ENCODE measurements at regions not wholly inside any gene's neighbourhood (a gene's known extent, or its start where the extent isn't known, plus 50 kb on each side); places are given as distances from the start of the nearest gene placed in this dataset.

DNA sequence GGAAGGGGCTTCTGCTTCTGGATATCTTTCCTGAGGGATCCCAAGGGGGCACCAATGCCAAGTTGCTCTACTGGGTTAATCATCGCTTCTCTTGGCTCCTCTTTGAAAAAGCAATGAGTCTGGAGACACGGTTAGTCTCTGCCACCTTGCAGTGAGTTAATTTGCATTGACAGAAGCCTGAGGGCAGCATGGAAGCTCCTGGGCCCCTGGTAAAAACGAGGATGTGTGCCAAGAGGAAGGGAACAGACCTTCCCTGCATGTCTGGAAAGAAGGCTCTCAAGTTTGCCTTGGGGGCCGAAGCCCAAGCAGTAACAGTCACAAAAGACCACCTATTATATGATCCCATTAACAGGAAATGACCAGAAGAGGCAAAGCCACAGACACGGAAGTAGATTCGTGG lies 86.7 kb downstream of the IRX5 start:
- no peak overlapping the region for H2AFZ ChIP-seq (ENCODE audit: insufficient read depth, low read length, poor library complexity)
- H3K23ac ChIP-seq (ENCODE audit: low read length), result no peak overlapping the region
- no peak overlapping the region for H4K91ac ChIP-seq (ENCODE audit: low read depth, low read length)
- no peak overlapping the region for H4K8ac ChIP-seq (ENCODE audit: low read depth, low read length)
- H3K18ac ChIP-seq (ENCODE audit: low read length), result no peak overlapping the region
- no peak overlapping the region for H2AK5ac ChIP-seq (ENCODE audit: low read length)
- WGBS (ENCODE audit: extremely low coverage, insufficient coverage, insufficient read length), result no CpG with 5 or more reads among the region's 6 CpGs
- no peaks in the 10 kb centered on the region for H3K27me3 ChIP-seq (ENCODE audit: insufficient read depth, low read length)
- DNase-seq, result no peak
- no peak overlapping the region for H4K12ac ChIP-seq (ENCODE audit: low read depth, low read length)
- no peaks in the 10 kb centered on the region for H3K4me1 ChIP-seq (ENCODE audit: control insufficient read depth in 1 of 2, insufficient read depth in 2 of 2, low read length in 2 of 2)
- no peak overlapping the region for H3K14ac ChIP-seq (ENCODE audit: low read length)
- H2BK5ac ChIP-seq (ENCODE audit: low read depth, low read length, poor library complexity), result no peak overlapping the region
- no peaks in the 10 kb centered on the region for H3K79me1 ChIP-seq (ENCODE audit: low read length)
- no peaks in the 10 kb centered on the region for H3K79me2 ChIP-seq (ENCODE audit: control insufficient read depth, insufficient read depth, low read length, poor library complexity)
- H2BK120ac ChIP-seq (ENCODE audit: insufficient read depth, low read length, poor library complexity), result no peak overlapping the region
- H3K27ac ChIP-seq (ENCODE audit: low read depth, low read length), result no peak overlapping the region
- no peaks in the 10 kb centered on the region for H3K36me3 ChIP-seq (ENCODE audit: control insufficient read depth in 1 of 2, insufficient read depth in 2 of 2, low read length in 2 of 2)
- H3K4me3 ChIP-seq (ENCODE audit: low read depth, low read length), result no peak overlapping the region
- no peak overlapping the region for H3K9ac ChIP-seq (ENCODE audit: low read length)
- peaks cover 10% of the 10 kb centered on the region for H3K9me3 ChIP-seq (ENCODE audit: insufficient read depth, low read depth, low read length)
- no peak overlapping the region for H3K4me2 ChIP-seq (ENCODE audit: low read length)
- H2BK12ac ChIP-seq (ENCODE audit: low read length), result no peak overlapping the region
- no peak overlapping the region for H3K4ac ChIP-seq (ENCODE audit: low read depth, low read length)

DNA sequence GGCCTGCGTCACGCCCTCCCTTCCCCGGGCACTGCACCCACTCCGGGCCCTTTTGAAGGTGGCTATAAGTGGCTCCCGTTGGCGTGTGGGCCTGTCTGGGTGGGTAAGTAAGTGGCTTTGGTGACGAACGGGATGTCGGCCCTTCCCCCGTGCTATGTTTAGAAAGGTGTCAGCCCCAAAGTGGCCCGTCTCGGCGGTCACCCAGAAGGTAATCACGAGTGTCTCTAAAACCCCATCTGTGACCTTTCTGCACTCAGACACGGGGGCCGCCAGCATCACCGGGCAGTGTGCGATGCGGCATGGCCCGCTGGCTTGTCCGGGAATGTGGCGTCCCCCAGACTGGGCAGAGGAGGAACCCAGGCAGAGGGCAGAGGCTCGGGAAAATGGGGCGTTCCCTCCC lies 88.2 kb downstream of the IRX5 start:
- Histone ChIP-seq H2BK5ac (ENCODE audit: low read depth, low read length, poor library complexity) (no peak overlapping the region), H3K4me1 (ENCODE audit: control insufficient read depth in 1 of 2, insufficient read depth in 2 of 2, low read length in 2 of 2) (no peaks in the 10 kb centered on the region), H2AFZ (ENCODE audit: insufficient read depth, low read length, poor library complexity) (no peak overlapping the region), H3K14ac (ENCODE audit: low read length) (no peak overlapping the region), H4K91ac (ENCODE audit: low read depth, low read length) (no peak overlapping the region), H3K18ac (ENCODE audit: low read length) (no peak overlapping the region), H4K12ac (ENCODE audit: low read depth, low read length) (no peak overlapping the region), H3K79me1 (ENCODE audit: low read length) (no peaks in the 10 kb centered on the region), H4K8ac (ENCODE audit: low read depth, low read length) (no peak overlapping the region), H3K79me2 (ENCODE audit: control insufficient read depth, insufficient read depth, low read length, poor library complexity) (no peaks in the 10 kb centered on the region), H3K4me3 (ENCODE audit: low read depth, low read length) (no peak overlapping the region), H3K23ac (ENCODE audit: low read length) (no peak overlapping the region), H3K27ac (ENCODE audit: low read depth, low read length) (no peak overlapping the region), H3K4me2 (ENCODE audit: low read length) (no peak overlapping the region), H3K9me3 (ENCODE audit: insufficient read depth, low read depth, low read length) (peaks cover 10% of the 10 kb centered on the region), H2AK5ac (ENCODE audit: low read length) (no peak overlapping the region), H2BK120ac (ENCODE audit: insufficient read depth, low read length, poor library complexity) (no peak overlapping the region), H3K36me3 (ENCODE audit: control insufficient read depth in 1 of 2, insufficient read depth in 2 of 2, low read length in 2 of 2) (no peaks in the 10 kb centered on the region), H3K27me3 (ENCODE audit: insufficient read depth, low read length) (no peaks in the 10 kb centered on the region), H3K9ac (ENCODE audit: low read length) (no peak overlapping the region), H2BK12ac (ENCODE audit: low read length) (no peak overlapping the region), H3K4ac (ENCODE audit: low read depth, low read length) (no peak overlapping the region)
- no CpG with 5 or more reads among the region's 24 CpGs for WGBS (ENCODE audit: extremely low coverage, insufficient coverage, insufficient read length)
- DNase-seq, result no peak

DNA sequence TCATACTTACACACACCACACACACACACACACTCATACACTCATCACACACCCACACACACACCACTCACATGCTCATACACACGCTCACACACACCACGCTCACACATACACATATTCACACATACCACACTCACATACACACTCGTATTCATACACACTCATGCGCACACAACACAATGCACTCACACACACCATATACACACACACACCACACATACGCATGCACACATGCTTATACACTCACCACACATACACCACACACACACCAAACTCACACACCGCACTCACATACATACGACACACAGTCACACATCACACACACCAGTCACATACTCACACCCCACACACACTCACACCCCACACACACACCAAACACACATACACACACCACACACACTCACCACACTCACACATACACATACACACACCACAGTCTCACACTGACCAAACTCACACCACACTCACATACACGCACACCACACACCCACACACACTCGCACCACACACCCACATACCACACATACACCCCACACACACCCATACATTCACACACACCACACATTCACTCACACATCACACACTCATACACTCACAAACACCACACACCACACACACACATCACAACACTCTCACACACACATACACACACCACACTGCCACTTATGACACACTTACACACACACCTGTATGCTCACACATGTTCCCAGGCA lies 88.9 kb downstream of the IRX5 start:
- DNase-seq, result no peak
- WGBS (ENCODE audit: extremely low coverage, insufficient coverage, insufficient read length), result 100% methylated on average over 9 of the region's 9 CpGs

DNA sequence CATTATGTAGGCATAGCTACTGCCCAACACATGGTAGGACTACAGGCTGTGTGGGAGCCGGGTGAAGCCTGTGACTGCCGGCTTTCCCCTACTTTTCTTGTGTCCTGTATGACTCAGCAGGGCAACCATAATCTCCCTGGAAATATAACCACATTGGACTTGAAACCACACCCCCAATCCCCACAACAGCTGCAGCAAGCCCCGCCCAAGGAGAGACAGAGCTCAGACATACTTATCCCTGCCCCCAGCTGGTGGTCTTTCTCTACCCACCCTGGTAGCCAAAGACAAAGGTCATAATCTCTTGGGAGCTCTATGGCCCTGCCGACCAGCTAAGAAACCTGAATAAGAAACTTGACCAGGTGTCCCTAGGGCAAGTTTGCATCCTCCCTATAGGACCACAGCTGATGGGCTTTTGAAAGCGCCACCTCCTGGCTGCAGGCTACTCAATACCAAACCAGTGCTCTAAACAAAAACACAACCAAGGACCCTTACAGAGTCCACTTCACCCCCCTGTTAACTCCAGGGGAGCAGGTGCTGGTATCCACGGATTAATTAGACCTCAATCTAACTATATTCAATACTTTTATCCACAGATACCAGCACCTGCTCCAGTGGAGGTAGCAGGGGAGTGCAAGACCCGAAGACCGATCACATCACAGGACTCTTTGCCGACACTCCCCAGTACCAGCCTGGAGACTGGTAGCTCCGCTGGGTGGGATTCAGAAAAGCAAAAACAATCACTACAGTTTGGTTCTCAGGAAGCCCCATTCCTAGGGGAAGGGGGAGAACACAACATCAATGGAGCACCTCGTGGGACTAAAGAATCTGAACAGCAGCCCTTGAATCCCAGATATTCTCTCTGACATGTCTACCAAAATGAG lies 91.2 kb downstream of the IRX5 start:
- Histone ChIP-seq H2BK120ac (ENCODE audit: insufficient read depth, low read length, poor library complexity) (no peak overlapping the region), H3K27me3 (ENCODE audit: insufficient read depth, low read length) (no peaks in the 10 kb centered on the region), H3K4me1 (ENCODE audit: control insufficient read depth in 1 of 2, insufficient read depth in 2 of 2, low read length in 2 of 2) (no peaks in the 10 kb centered on the region), H3K79me1 (ENCODE audit: low read length) (no peaks in the 10 kb centered on the region), H2AK5ac (ENCODE audit: low read length) (no peak overlapping the region), H2BK12ac (ENCODE audit: low read length) (no peak overlapping the region), H3K4me2 (ENCODE audit: low read length) (no peak overlapping the region), H3K36me3 (ENCODE audit: control insufficient read depth in 1 of 2, insufficient read depth in 2 of 2, low read length in 2 of 2) (no peaks in the 10 kb centered on the region), H3K9me3 (ENCODE audit: insufficient read depth, low read depth, low read length) (peaks cover 10% of the 10 kb centered on the region), H3K4ac (ENCODE audit: low read depth, low read length) (no peak overlapping the region), H3K18ac (ENCODE audit: low read length) (no peak overlapping the region), H3K23ac (ENCODE audit: low read length) (no peak overlapping the region), H3K4me3 (ENCODE audit: low read depth, low read length) (no peak overlapping the region), H2BK5ac (ENCODE audit: low read depth, low read length, poor library complexity) (no peak overlapping the region), H4K91ac (ENCODE audit: low read depth, low read length) (no peak overlapping the region), H2AFZ (ENCODE audit: insufficient read depth, low read length, poor library complexity) (no peak overlapping the region), H3K79me2 (ENCODE audit: control insufficient read depth, insufficient read depth, low read length, poor library complexity) (no peaks in the 10 kb centered on the region), H4K12ac (ENCODE audit: low read depth, low read length) (no peak overlapping the region), H4K8ac (ENCODE audit: low read depth, low read length) (no peak overlapping the region), H3K9ac (ENCODE audit: low read length) (no peak overlapping the region), H3K14ac (ENCODE audit: low read length) (no peak overlapping the region), H3K27ac (ENCODE audit: low read depth, low read length) (no peak overlapping the region)
- WGBS (ENCODE audit: extremely low coverage, insufficient coverage, insufficient read length), result no CpG with 5 or more reads among the region's 11 CpGs
- DNase-seq, result peak in 1 of 2 donors; percentile 13

More for the DNA sequence above, 88.9 kb downstream of the IRX5 start:
- Histone ChIP-seq H3K9ac (ENCODE audit: low read length) (no peak overlapping the region), H3K79me2 (ENCODE audit: control insufficient read depth, insufficient read depth, low read length, poor library complexity) (no peaks in the 10 kb centered on the region), H3K9me3 (ENCODE audit: insufficient read depth, low read depth, low read length) (peaks cover 10% of the 10 kb centered on the region), H2BK5ac (ENCODE audit: low read depth, low read length, poor library complexity) (no peak overlapping the region), H4K8ac (ENCODE audit: low read depth, low read length) (no peak overlapping the region), H3K14ac (ENCODE audit: low read length) (no peak overlapping the region), H3K4me1 (ENCODE audit: control insufficient read depth in 1 of 2, insufficient read depth in 2 of 2, low read length in 2 of 2) (no peaks in the 10 kb centered on the region), H3K79me1 (ENCODE audit: low read length) (no peaks in the 10 kb centered on the region), H2BK12ac (ENCODE audit: low read length) (no peak overlapping the region), H3K36me3 (ENCODE audit: control insufficient read depth in 1 of 2, insufficient read depth in 2 of 2, low read length in 2 of 2) (no peaks in the 10 kb centered on the region), H2AK5ac (ENCODE audit: low read length) (no peak overlapping the region), H3K4ac (ENCODE audit: low read depth, low read length) (no peak overlapping the region), H3K4me2 (ENCODE audit: low read length) (no peak overlapping the region), H2BK120ac (ENCODE audit: insufficient read depth, low read length, poor library complexity) (no peak overlapping the region), H3K27ac (ENCODE audit: low read depth, low read length) (no peak overlapping the region), H4K12ac (ENCODE audit: low read depth, low read length) (no peak overlapping the region), H3K4me3 (ENCODE audit: low read depth, low read length) (peak overlapping the region; percentile 27), H2AFZ (ENCODE audit: insufficient read depth, low read length, poor library complexity) (no peak overlapping the region), H3K18ac (ENCODE audit: low read length) (no peak overlapping the region), H4K91ac (ENCODE audit: low read depth, low read length) (no peak overlapping the region), H3K23ac (ENCODE audit: low read length) (peak overlapping the region; percentile 97), H3K27me3 (ENCODE audit: insufficient read depth, low read length) (no peaks in the 10 kb centered on the region)
